ENCODE measurements at regions not wholly inside any gene's neighbourhood (a gene's known extent, or its start where the extent isn't known, plus 50 kb on each side); places are given as distances from the start of the nearest gene placed in this dataset.

DNA sequence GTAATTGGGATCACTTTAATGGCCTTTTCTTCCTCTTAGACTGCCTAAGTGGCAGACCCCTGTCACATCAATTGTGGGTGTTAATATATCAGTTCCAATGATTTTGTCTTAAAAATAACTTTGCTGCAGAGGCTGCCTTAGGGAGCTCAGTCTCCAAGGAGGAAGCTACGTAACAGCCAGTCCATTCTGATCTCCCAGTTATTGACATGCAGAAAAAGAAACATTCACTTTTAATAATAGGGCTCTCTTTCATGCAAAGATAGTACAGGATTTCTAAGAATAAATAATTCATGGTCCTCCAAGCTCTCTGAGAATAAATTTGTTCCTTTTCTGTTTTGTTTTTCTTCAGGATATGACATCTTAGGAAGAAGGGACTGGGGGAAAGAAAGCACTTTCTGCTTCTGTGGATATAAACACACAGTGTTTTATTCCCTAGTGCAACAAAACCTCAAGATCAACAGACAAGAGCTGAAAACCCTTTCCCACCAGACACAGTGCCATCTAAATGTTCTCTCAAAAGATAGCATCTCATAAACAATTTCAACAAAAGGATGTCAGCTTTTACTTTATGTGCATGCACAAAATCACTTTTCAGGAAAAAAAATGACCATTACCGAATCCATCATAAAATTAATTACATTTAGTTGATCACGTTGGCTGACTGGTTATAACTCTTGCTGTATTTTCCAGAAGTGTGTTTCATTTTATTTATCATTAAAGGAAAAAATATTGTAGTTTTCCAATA, 372.4 kb upstream of the SLC7A11 start:
- TF ChIP-seq CTCF (IDR thresholded peaks at IDR 0.05; ENCODE audit: low read depth, low read length, poor library complexity, severe bottlenecking) (no peak), EZH2phosphoT487 (IDR thresholded peaks at IDR 0.05; ENCODE audit: borderline replicate concordance, low read length) (no peak)

All from DOHH2 (cell line).